ENCODE measurements at regions not wholly inside any gene's neighbourhood (a gene's known extent, or its start where the extent isn't known, plus 50 kb on each side); places are given as distances from the start of the nearest gene placed in this dataset.

GRCh38 chr5:111563031-111563822 is 50.9 kb upstream of the STARD4 start:
- TF ChIP-seq CTCF (IDR thresholded peaks at IDR 0.05) (no peak), POLR2A (IDR thresholded peaks at IDR 0.05) (no peak)
